CD4-positive, alpha-beta T cell treated with Interferon gamma for 1 hour (primary cell): ENCODE measurements at regions not wholly inside any gene's neighbourhood (a gene's known extent, or its start where the extent isn't known, plus 50 kb on each side); places are given as distances from the start of the nearest gene placed in this dataset.
"Not testable (repeated sequence)": the region's sequence is repeated elsewhere in the genome, so short reads cannot be mapped to it uniquely, and the experiment has no call there.

ENCODE experiments used
- DNase-seq: peaks from one replicate; pipeline ENCODE4 v3.0.0-alpha.2; 2020

DNA sequence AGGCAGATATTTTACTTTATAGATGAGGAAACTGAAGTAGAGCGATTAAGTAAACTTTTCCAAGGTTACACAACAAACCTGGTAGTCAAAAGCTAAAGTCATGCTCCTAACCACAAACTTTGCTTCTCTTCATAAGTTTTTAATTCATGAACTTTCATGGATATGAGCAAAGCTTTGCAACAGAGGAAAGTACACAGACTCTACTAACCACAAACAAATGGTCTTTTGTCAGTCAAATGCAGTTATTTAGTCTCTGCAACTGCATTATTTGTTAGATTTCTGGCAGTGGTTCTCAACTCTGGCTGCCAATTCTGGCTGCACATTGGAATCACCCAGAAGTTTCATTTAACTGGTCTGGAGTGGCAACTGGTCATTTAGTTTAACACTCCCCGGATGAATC is 140.6 kb upstream of the TMEM168 start:
- DNase-seq = no peak

DNA sequence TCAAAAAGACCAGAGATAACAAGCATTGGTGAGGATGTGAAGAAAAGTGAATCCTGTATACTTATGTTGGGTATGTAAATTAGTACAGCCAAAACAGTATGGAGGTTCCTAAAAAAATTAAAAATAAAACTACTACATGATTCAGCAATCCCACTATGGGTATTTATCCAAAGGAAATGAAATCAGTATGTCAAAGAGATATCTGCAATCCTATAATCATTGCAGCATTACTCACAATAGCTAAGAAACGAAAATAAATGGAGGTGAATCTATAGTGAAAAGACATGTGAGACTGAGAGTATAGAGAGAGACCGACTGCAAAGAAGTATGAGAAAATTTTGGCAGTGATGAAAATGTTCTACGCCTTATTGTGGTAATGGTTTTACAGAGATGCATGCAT is 139.2 kb upstream of the TMEM168 start:
- no peak for DNase-seq

DNA sequence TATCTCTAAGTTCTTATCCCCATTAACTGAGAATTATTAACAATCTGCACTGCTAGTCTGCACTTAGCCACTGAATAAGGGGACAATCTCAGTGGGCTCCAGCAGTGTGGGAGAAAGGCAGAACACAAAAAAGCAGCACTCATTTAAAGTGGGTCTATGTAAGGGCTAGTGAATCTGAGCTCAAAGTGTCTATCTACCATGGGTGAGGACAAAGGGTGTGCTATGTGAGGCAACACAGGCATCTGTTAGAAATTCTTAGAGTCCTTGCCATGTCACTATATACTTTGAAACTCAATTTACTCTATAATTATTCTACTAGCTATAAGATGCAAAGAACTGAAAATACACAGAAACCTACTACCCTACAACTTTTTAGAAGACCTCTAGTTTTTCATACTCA is 135.8 kb upstream of the TMEM168 start:
- no peak for DNase-seq

DNA sequence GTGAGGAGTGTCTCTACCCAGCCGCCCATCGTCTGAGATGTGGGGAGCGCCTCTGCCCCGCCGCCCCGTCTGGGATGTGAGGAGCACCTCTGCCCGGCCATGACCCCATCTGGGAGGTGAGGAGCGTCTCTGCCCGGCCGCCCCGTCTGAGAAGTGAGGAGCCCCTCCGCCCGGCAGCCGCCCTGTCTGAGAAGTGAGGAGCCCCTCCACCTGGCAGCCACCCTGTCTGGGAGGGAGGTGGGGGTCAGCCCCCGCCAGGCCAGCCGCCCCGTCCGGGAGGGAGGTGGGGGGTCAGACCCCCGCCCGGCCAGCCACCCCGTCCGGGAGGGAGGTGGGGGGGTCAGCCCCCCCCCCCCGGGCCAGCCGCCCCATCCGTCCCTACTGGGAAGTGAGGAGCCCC is 132.4 kb upstream of the TMEM168 start:
- not testable (repeated sequence) for DNase-seq

DNA sequence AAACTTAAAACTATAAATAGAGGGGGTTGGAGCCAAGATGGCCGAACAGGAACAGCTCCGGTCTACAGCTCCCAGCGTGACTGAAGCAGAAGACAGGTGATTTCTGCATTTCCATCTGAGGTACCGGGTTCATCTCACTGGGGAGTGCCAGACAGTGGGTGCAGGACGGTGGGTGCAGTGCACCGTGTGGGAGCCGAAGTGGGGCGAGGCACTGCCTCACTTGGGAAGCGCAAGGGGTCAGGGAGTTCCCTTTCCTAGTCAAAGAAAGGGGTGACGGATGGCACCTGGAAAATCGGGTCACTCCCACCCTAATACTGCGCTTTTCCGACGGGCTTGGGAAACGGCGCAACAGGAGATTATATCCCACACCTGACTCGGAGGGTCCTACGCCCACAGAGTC is 126.2 kb upstream of the TMEM168 start:
- not testable (repeated sequence) for DNase-seq

DNA sequence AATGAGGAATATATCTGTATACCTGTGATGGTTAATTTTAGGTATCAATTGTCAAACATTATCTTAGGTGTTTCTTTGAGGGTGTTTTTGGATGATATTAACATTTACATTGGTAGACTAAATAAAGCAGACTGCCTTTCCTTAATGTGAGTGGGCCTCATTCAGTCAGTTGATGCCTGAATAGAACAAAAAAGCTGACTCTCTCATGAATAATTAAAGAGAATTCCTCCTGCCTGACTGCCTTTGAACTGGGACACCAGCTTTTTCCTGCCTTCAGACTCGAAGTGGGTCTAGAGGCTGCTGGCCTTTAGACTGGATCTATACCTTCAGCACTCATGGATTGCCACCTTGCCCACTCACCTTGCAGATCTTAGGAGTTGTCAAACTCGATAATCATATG is 117.9 kb upstream of the TMEM168 start:
- DNase-seq = no peak

DNA sequence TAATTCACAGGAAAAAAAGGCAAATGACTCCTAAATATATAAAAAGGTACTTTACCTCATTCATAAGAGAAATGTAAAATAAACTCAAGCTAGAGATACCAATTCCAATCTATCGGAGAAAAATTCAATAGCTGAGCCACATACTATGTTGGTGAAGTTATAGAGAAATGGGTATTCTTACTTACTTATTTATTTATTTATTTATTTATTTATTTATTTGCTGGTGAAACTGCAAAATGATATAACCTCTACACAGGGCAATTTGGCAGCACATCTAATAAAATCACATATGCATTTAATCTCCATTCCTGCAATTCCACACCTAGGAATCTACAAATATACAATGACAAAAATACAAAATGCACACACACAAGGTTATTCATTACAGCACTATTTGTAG is 117.5 kb upstream of the TMEM168 start:
- DNase-seq = no peak

DNA sequence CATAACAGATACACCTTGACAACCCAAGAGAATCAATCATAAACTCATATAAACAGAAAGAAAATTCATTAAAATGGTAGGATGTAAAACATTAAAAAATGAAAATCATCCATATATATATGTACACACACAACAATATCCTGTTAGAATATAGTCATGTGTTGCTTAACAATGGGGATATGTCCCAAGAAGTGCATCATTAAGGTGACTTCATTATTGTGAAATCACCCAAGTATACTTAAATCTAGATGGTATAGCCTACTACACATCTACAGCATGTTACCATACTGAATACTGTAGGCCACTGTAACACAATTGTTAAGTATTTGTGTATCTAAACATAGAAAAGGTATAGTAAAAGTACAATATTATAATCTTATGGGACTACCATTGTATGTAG is 115.8 kb upstream of the TMEM168 start:
- no peak for DNase-seq

DNA sequence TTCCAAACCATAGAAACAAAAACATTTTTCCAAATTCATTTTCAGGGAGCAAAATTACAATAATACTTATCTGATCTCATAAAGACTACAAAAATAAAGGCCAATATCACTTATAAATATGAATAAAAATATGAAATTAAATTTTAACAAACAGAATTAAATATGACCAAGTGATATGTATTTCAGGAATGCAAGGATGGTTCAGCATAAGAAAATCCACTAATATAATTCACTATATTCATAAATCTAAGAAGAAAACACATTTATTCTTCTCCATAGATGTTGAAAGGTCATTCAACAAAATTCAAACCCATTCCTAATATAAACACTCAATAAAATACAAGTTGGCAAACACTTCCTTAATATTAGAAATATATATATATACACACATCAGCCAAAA is 115.2 kb upstream of the TMEM168 start:
- DNase-seq = no peak

DNA sequence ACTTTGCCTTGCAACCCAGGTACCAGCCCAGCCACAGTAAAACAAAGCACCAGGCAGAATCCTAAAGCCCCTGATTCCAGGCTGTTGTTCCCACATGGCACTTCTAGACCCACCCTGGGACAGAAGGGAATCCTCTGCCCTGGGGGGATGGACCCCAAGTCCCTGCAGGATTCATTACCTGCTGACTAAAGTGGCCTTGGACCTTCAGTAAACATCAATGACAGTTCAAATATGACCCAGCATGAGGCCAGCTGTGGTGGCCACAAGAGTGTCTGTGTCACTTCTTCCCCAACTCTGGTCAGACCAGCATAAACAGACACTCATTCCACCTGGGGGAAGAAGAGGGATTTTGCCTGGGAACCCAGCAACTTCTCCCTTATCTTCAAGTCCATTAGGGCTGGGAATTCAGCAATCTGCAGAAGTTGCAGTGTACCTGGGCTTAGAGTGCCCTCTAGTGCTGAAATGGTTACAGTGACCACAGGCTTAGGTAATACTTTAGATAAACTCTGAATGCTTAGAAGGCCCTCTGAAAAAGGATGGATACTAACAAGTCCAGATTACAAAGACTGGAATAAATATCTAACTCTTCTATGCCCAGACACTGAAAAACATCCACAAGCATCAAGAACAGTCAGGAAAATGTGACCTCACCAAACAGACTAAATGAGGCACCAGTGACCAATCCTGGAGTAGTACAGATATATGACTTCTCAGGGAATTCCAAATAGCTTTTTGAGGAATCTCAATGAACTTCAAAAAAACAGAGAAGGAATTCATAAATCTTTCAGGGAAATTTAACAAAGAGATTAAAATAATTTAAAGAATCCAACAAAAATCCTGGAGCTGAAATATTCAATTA is 108.5 kb upstream of the TMEM168 start:
- peak; percentile 20 for DNase-seq

DNA sequence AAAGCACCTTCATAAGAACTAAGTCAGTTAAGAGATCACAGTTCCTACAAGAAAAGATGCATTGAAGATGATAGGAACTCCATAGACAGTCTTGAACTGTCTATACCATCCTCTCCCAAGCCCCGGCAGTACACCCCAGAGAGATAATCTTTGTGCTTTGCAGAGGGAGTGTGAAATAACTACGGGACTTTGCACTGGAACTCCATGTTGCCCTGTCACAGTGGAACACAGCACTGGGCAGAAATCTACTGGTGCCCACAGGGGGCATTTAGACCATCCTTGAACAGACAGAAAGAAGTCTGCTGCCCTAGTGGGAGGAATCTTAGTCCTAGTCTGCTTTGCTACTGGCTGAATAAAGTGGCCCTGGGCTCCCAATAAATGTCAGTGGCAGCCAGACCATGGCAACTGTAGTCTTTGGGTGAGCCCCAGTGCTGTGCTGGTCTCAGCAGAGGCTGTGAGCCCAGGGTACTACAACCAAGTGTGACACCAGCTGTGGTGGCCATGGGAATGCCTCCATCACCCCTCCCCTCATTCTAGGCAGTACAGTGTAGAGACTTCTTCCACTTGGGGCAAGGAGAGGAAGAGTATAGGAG is 107.7 kb upstream of the TMEM168 start:
- no peak for DNase-seq

DNA sequence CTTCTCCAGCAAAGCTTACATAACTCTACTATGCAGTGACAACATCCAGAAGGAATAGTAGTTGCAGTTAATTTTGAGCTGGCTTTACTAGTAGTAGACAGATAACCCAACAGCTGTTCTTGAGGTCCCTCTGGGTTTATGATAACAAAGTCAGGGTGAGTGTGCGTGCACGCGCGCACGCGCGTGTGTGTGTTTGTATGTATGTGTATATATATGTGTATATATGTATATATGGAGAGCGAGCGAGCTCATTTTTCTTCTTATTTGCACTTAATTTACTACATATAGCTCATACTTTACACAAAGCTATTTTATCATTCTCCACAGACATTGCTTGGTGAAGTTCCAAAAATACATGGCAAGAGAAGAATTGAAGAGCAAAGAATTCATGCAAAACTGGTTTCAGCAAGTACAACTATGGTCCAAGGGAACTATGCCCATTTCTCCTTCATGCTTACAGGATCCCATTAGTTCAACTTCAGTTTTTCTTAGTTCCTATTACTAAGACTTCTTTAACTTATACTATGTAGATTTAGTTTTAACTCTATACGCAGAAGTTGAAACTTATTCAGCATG is 105.9 kb upstream of the TMEM168 start:
- no peak for DNase-seq

DNA sequence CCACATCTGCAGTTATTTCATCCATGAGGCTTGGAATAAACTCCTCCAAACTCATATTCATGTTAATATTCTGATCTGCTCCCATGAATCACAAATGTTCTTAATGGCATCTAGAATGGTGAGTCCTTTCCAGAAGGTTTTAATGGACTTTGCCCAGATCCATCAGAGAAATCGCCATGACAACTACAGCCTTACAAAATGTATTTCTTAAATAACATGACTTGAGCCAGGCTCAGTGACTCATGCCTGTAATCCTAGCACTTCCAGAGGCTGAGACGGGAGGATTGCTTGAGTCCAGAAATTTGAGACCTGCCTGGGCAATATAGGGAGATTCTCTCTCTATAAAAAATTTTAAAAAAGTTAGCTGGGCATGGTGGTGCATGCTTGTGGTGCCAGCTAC is 102.1 kb upstream of the TMEM168 start:
- no peak for DNase-seq

DNA sequence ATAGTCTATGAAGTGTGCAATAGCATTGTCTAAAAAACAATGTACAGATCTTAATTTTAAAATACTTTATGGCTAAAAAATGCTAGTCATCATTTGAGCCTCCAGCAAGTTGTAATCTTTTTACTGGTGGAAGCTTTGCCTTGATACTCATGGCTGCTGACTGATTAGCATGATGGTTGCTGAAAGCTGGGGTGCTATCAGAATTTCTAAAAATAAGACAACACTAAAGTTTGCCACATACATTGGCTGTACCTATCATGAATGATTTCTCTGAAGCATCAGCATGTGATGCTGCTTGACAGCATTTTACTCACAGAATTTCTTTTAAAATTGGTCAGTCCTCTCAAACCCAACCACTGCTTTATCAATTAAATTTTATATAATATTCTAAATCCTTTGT is 101.5 kb upstream of the TMEM168 start:
- no peak for DNase-seq

DNA sequence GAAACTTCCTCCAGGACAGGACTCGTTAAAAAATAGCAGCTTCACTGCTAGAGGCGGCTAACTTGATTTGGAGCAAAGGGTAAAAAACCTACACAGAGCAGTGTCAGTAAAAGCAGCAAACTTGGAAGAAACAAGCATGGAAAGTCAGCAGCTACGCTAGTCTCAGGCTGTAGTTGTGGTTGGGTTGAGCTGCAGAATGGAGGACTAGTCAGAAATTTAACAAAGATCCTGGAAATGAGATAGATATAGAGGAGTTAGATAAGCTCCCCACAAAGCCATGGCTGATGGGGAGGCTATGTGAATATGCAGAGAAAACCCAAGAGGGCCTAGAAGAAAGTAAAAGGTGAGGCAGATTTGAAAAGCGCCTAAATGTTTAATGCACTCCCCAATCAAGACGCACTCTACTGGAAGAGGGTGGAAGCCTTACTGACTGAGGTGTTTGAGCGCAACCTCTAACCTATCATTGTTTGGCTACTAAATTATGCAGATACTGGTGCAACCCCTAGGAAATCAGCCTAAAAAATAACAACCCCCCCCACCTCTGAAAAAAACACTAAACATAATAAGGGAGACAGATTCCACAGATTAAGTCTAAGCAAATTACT is 99.7 kb upstream of the TMEM168 start:
- DNase-seq = no peak

DNA sequence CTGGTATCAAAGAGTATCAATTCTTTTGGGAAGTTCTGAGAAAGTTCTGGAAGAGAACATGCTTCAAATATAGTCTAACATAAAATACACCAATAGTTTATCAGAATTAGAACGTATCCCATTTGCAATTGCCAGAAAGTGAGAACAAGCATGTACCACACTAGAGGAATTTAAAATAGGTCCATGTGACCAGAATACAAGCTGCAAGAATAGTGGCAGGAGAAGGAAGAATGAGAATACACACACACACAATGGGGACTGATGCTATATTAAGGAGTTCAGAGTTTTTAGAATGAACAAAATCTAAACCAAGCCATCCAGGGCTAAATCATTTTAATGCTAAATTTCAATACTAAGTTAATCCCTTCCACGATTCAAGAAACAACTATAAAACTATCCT is 99.1 kb upstream of the TMEM168 start:
- no peak for DNase-seq

DNA sequence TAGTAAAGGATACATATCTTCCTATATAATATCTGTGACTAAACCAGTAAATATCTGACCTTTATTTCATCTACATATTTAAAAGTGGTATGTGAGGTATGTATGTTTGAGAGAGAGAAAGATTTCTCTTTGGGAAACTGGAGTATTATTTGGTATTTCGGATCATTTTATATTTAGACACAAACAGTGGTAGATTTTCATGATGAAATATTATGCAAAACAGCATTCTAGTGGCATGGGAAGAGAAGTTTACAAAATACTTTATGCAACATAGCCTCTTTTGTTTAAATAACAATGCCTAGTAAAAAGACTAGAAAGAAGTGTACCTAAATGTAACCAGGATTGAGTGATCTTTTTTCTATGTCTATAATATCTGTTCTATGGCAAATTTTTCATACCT is 98.6 kb upstream of the TMEM168 start:
- DNase-seq = no peak

DNA sequence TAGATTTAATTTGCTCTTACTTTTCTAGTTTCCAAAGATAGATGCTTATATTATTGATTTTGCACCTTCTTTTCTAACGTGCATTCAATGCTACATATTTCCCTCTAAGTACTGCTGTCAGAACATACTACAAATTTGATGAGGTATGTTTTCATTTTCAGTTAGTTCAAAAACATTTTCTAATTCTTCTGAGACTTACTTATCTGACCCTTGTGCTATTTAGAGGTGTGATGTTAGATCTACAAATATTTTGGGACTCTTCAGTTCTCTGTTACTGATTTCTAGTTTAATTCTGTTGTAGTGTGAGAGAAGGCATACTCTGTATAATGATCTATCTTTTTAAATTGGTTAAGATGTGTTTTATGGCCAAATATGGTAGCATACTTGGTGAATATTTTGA is 97.8 kb upstream of the TMEM168 start:
- no peak for DNase-seq

DNA sequence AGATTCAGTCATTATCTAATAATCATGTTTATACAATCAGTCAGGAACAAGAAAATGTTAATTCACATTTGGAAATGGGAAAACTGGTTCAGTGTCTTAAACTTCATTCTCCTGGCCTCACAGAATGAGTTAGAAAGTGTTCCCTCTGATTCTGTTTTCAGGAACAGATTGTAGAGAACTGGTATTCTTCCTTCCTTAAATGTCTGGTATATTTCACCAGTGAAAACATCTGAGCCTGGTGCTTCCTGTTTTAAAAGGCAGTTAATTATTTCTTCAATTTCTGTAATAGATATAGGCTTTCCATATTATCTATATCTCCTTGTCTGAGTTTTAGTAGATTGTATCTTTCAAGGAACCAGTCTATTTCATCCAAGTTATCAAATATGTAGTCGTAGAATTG is 97.1 kb upstream of the TMEM168 start:
- DNase-seq = no peak

DNA sequence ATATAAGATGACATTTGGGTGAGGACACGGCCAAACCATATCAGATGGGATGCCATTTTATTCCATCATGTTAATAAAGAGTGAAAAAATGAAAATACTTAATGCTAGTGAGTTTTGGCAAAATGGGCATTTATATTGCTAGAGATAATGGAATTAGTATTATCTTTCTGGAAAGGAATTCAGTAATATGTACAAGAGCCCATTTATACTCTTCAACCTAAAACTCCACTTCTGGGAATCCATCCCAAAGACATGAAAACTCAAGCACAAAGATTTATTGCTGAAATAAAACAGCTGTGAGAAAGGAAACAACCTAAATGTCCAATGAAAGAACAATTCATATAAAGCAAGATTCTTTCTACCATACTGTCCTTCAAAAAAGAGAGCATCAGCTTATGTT is 96.0 kb upstream of the TMEM168 start:
- no peak for DNase-seq

DNA sequence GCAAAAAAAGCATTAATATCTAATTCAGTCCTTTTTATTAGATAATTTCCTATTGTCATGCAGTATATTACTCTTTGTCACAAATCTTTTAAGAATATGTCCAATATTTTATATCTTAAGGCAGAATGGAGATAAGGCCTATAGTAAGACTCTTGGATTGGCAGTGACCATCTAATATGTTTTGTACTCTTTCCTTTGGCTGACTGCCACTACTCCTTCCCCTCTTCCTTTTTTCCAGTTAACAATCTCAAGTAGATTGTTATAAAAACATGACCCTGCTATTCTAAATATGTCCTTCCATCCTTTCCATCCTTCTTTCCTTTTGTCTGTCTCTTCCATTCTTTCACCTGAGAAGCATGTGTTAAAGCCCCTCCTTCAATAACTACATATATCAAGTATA is 92.8 kb upstream of the TMEM168 start:
- no peak for DNase-seq

DNA sequence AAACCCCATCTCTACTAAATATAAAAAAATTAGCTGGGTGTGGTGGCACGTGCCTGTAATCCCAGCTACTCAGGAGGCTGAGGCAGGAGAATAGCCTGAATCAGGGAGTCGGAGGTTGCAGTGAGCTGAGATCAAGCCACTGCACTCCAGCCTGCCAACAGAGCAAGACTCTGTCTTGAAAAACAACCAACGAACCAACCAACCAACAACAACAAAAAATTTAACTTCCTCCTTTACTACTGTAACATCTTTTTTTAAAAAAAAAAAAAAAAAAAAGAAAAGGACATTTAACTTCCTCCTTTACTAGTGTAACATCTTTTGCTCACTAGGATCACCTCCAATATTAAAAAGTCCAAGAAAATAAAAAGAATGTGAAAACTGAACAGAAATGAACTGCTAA is 92.3 kb upstream of the TMEM168 start:
- no peak for DNase-seq

DNA sequence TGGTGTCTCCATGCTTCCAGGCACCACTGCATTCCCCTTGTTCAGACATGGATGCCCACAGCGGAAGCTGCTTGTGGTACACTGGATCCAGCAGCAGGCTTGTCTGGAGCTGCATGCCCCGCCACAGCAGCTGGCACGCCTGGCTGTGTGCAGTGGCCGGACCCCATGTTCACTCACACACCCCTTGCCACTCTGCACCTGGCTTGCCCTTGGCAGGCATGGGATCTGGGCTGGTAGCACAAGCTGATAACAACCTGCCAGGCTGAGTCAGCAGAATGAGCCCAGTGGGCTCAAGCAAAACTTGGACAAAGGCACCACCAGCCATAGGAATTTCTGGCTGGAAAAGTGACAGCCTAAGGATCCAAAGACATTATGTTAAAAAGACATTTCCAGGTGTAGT is 91.8 kb upstream of the TMEM168 start:
- no peak for DNase-seq

DNA sequence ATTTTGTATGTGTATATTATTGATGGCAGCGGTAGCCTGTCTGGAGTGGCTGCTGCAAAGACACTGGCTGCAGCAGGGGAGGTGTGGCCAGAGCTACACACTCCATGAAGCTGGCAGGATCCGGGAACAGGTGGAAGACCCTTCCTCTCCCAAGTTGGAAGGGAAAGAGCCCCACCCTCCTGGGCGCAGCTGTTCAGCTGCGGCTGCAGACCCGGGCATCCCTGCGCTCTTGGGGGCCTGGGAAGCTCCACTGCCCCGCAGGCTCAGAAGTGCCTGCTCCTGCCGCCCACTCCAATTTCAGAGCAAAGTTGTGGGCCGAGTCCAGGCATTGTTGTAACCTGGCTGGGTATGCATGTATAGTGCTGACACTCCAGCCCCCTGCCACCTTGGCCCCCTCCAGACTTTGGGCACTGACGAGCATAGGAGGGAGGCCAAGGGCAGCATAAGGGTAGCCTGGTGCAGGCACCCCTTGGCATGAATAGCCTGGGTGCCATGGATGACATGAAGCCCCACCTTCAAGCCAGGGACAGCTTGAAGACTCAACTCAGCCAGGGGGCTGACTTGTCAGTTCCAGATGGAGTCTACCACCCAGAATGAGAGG is 90.7 kb upstream of the TMEM168 start:
- DNase-seq = no peak
